Keratinocyte (primary cell): ENCODE measurements at regions not wholly inside any gene's neighbourhood (a gene's known extent, or its start where the extent isn't known, plus 50 kb on each side); places are given as distances from the start of the nearest gene placed in this dataset.

Experiments used
- DNase-seq: peaks from one replicate; pipeline ENCODE4 v3.0.0-alpha.2; 2011; ENCODE audit warnings: low read depth, missing footprints, low spot score
- FAIRE-seq: peaks from 2 replicates; lab custom pipeline; 2011; peaks lifted over from hg19 to GRCh38; lab: Jason Lieb, UNC
- H2AFZ ChIP-seq: 2 replicates; pipeline ENCODE4 v1.6.0; 2012; ENCODE audit warnings: low read length, control low read depth, inconsistent platforms; ENCODE audit not compliant: control insufficient read depth
- H3K27ac ChIP-seq: 2 replicates; pipeline ENCODE4 v1.5.1; 2011; ENCODE audit warnings: low read length; ENCODE audit not compliant: control insufficient read depth, insufficient read depth
- H3K27me3 ChIP-seq: 3 replicates; pipeline ENCODE4 v1.6.0; 2011; ENCODE audit warnings: low read length; ENCODE audit not compliant: control insufficient read depth, insufficient read depth; ENCODE audit errors: extremely low read depth
- H3K36me3 ChIP-seq, 2 experiments: 2 replicates in 1 of 2; 3 replicates in 1 of 2; pipeline ENCODE4 v1.5.1; 2011; ENCODE audit warnings: low read length in 2 of 2, mild to moderate bottlenecking in 1 of 2; ENCODE audit not compliant: control insufficient read depth in 2 of 2, insufficient read depth in 2 of 2; ENCODE audit errors: extremely low read depth in 1 of 2
- H3K4me1 ChIP-seq: 3 replicates; pipeline ENCODE4 v1.5.1; 2011; ENCODE audit warnings: low read length; ENCODE audit not compliant: control insufficient read depth, insufficient read depth; ENCODE audit errors: extremely low read depth
- H3K4me2 ChIP-seq: 3 replicates; pipeline ENCODE4 v1.6.0; 2011; ENCODE audit warnings: low read depth, low read length; ENCODE audit not compliant: control insufficient read depth, insufficient read depth; ENCODE audit errors: extremely low read depth
- H3K4me3 ChIP-seq, 3 experiments: fragments of 200-600 bp in 1 of 3; sonication (generic) in 1 of 3; 2 replicates in 2 of 3; 3 replicates in 1 of 3; pipeline ENCODE4 v1.5.1; 2011 to 2016; ENCODE audit warnings: low read length in 3 of 3, mild to moderate bottlenecking in 3 of 3, control low read depth in 2 of 3, inconsistent platforms in 1 of 3, low read depth in 1 of 3, mixed read lengths in 1 of 3, mixed run types in 1 of 3, moderate library complexity in 1 of 3; ENCODE audit not compliant: control insufficient read depth in 2 of 3, insufficient read depth in 2 of 3; ENCODE audit errors: extremely low read depth in 1 of 3
- H3K79me2 ChIP-seq: 2 replicates; pipeline ENCODE4 v1.6.0; 2012; ENCODE audit warnings: low read length; ENCODE audit not compliant: control insufficient read depth, insufficient read depth
- H3K9ac ChIP-seq: 3 replicates; pipeline ENCODE4 v1.6.0; 2011; ENCODE audit warnings: low read length; ENCODE audit not compliant: control insufficient read depth, insufficient read depth; ENCODE audit errors: extremely low read depth
- H3K9me1 ChIP-seq: 3 replicates; pipeline ENCODE4 v1.6.0; 2011; ENCODE audit warnings: low read length; ENCODE audit not compliant: control insufficient read depth, insufficient read depth; ENCODE audit errors: extremely low read depth
- H3K9me3 ChIP-seq: 2 replicates; pipeline ENCODE4 v1.5.1; 2012; ENCODE audit warnings: low read depth, low read length; ENCODE audit not compliant: control insufficient read depth
- H4K20me1 ChIP-seq: 3 replicates; pipeline ENCODE4 v1.6.0; 2011; ENCODE audit warnings: low read length; ENCODE audit not compliant: control insufficient read depth, insufficient read depth; ENCODE audit errors: extremely low read depth
- EZH2 ChIP-seq: IDR thresholded peaks from one replicate; pipeline ENCODE4 v1.6.1; 2012; ENCODE audit warnings: inconsistent platforms, mild to moderate bottlenecking, low read length, moderate library complexity
- dilution Hi-C: fragments of 300-500 bp; cut with MboI; formaldehyde crosslinking; loops from one replicate; pipeline ENCODE4 v1.7.0; 2020; ENCODE audit warnings: low sequenced_read_pairs; ENCODE audit not compliant: extremely low pct_ligation_motif_present
- TF ChIP-seq, protein P1 (sequence below), 3 experiments: IDR thresholded peaks in 1 of 3; conservative IDR thresholded peaks in 1 of 3; optimal IDR thresholded peaks in 1 of 3; 2 replicates in 2 of 3; 3 replicates in 1 of 3; pipeline versions ENCODE3 to v1.5.1; 2011; ENCODE audit warnings: low read length in 3 of 3, mild to moderate bottlenecking in 3 of 3, moderate library complexity in 2 of 3, control low read depth in 1 of 3, inconsistent platforms in 1 of 3; ENCODE audit not compliant: insufficient read depth in 2 of 3; ENCODE audit errors: extremely low read depth in 1 of 3

DNA sequence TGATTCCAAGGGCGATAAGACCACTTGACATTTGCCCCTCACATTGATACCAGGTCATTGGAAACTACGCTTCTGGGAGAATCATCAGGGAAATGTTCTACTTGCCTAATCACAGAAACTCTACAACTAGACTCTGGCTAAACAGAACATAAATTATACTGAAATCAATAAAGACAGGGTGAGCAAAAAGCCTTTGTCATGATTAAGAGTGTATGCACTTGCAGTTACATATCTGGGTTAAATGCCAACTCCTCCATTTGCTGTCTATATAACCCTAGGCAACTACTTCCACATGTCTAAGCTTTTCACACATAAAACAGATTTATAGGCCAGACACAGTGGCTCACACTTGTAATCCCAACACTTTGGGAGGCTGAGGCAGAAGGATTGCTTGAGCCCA is 125.7 kb downstream of the PHLDA1 start:
- no peak overlapping the region for H3K4me2 ChIP-seq
- no peaks in the 10 kb centered on the region for H3K27me3 ChIP-seq
- DNase-seq, result no peak
- H4K20me1 ChIP-seq, result no peaks in the 10 kb centered on the region
- no peaks in the 10 kb centered on the region for H3K79me2 ChIP-seq
- H3K9me3 ChIP-seq, result no peaks in the 10 kb centered on the region
- H3K9me1 ChIP-seq, result no peaks in the 10 kb centered on the region
- TF ChIP-seq, protein P1, sequence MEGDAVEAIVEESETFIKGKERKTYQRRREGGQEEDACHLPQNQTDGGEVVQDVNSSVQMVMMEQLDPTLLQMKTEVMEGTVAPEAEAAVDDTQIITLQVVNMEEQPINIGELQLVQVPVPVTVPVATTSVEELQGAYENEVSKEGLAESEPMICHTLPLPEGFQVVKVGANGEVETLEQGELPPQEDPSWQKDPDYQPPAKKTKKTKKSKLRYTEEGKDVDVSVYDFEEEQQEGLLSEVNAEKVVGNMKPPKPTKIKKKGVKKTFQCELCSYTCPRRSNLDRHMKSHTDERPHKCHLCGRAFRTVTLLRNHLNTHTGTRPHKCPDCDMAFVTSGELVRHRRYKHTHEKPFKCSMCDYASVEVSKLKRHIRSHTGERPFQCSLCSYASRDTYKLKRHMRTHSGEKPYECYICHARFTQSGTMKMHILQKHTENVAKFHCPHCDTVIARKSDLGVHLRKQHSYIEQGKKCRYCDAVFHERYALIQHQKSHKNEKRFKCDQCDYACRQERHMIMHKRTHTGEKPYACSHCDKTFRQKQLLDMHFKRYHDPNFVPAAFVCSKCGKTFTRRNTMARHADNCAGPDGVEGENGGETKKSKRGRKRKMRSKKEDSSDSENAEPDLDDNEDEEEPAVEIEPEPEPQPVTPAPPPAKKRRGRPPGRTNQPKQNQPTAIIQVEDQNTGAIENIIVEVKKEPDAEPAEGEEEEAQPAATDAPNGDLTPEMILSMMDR (optimal IDR thresholded peaks at IDR 0.05 in 1 of 3, IDR thresholded peaks at IDR 0.05 in 1 of 3, conservative IDR thresholded peaks at IDR 0.05 in 1 of 3; ENCODE audit: extremely low read depth in 1 of 3, insufficient read depth in 2 of 3, low read length in 3 of 3), result no peak
- no peak for TF ChIP-seq EZH2
- no peak overlapping the region for H3K9ac ChIP-seq
- no peak overlapping the region for H3K27ac ChIP-seq
- dilution Hi-C loops, result no loop called here
- FAIRE-seq, result peak; percentile 41
- peaks cover 11% of the 10 kb centered on the region for H3K4me1 ChIP-seq
- H2AFZ ChIP-seq, result no peak overlapping the region
- no peak overlapping the region for H3K4me3 ChIP-seq
- no peaks in the 10 kb centered on the region for H3K36me3 ChIP-seq

DNA sequence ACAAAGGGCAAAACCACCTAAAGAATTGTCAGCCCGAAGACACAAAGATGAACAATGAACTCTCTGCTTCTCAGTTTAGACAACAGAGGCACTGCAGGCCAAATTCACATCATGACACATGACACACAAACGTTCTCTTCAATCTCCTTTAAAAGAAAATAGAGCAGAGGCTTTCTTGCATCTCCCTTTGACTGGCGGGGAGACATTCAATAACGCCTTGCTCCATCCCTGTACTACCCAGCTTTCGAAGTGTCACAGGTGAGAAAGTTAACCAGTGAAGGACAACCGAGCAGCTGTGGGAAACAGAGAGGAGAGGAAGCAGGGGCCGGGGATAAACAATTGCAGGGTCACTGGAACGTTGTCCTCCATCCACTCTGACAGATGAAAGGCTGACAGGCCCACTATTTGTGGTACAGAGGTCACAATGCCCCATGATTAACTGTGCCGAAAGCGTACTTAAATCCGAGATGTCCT is 130.8 kb downstream of the PHLDA1 start:
- Histone ChIP-seq H3K4me3 (no peak overlapping the region), H3K79me2 (no peaks in the 10 kb centered on the region), H3K9me1 (no peaks in the 10 kb centered on the region), H3K36me3 (no peaks in the 10 kb centered on the region), H3K4me1 (no peaks in the 10 kb centered on the region), H3K9me3 (no peaks in the 10 kb centered on the region), H3K27ac (no peak overlapping the region), H3K27me3 (no peaks in the 10 kb centered on the region), H2AFZ (no peak overlapping the region), H4K20me1 (no peaks in the 10 kb centered on the region), H3K4me2 (no peak overlapping the region), H3K9ac (no peak overlapping the region)
- peak; percentile 17 for FAIRE-seq
- no peak for DNase-seq
- dilution Hi-C loops, result no loop called here
- TF ChIP-seq, protein P1 (optimal IDR thresholded peaks at IDR 0.05 in 1 of 3, IDR thresholded peaks at IDR 0.05 in 1 of 3, conservative IDR thresholded peaks at IDR 0.05 in 1 of 3; ENCODE audit: extremely low read depth in 1 of 3, insufficient read depth in 2 of 3, low read length in 3 of 3), result no peak
- TF ChIP-seq EZH2, result no peak
